Peyer's patch (tissue), 4 donors: ENCODE measurements at regions not wholly inside any gene's neighbourhood (a gene's known extent, or its start where the extent isn't known, plus 50 kb on each side); places are given as distances from the start of the nearest gene placed in this dataset.

Source experiments
- DNase-seq, 3 donors: peaks; one replicate each; pipeline ENCODE4 v3.0.0-alpha.2; 2017 to 2019
- H3K27ac ChIP-seq, 4 donors: fragments of 200-600 bp; sonication (generic); one replicate each; pipeline ENCODE4 v1.5.1; 2016 to 2019
- H3K27me3 ChIP-seq, 2 donors: fragments of 200-600 bp; sonication (generic); one replicate each; pipeline ENCODE4 v1.5.1; 2019
- H3K36me3 ChIP-seq, 3 donors: fragments of 200-600 bp; sonication (generic); one replicate each; pipeline ENCODE4 v1.5.1; 2016 to 2019
- H3K4me1 ChIP-seq, 4 donors: fragments of 200-600 bp; sonication (generic); one replicate each; pipeline ENCODE4 v1.5.1; 2016 to 2019
- H3K4me3 ChIP-seq, 4 donors: fragments of 200-600 bp; sonication (generic); 1 replicate in 3 of 4; 2 replicates in 1 of 4; pipeline ENCODE4 v1.5.1; 2016 to 2019; ENCODE audit warnings: mild to moderate bottlenecking in 1 of 4
- H3K9me3 ChIP-seq, 4 donors: fragments of 200-600 bp; sonication (generic); one replicate each; pipeline ENCODE4 v1.5.1; 2016 to 2019; ENCODE audit warnings: mild to moderate bottlenecking in 1 of 4
- POLR2A ChIP-seq, 2 donors: fragments of 450-650 bp; IDR thresholded peaks; one replicate each; pipeline ENCODE4 v1.5.1; 2017; ENCODE audit warnings: antibody characterized with exemption in 2 of 2, mild to moderate bottlenecking in 2 of 2, moderate library complexity in 2 of 2
- TF ChIP-seq, protein P1 (sequence below), 6 experiments: fragments of 450-650 bp in 4 of 6; fragments of 200-600 bp in 2 of 6; sonication (generic) in 1 of 6; IDR thresholded peaks; one replicate each; pipeline ENCODE4 v1.5.1; 2017 to 2019; ENCODE audit warnings: antibody characterized with exemption in 6 of 6, mild to moderate bottlenecking in 3 of 6, moderate library complexity in 1 of 6

DNA sequence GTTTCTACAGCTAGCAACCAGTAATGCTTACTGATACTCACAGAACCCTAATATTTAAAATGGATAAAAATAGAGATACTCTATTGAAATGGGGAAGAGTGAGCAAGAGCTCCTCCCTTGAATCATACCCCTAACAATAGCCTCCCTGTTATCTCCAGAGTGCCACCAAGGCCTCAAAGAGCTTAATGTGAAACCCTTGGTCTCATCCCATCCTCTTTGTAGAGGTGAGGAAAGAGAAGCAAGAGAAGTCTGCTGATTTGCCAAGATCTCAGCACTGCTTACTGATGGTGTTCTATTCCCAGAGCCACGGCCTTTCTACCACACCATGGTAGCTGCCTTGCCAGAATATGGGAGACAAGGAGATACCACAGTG is 463.4 kb upstream of the PROK2 start:
- DNase-seq, result no peak
- Histone ChIP-seq H3K9me3 (no peaks in the 10 kb centered on the region), H3K27me3 (no peaks in the 10 kb centered on the region), H3K4me1 (peaks cover 0 to 15% (median 0%) of the 10 kb centered on the region in 4 donors), H3K4me3 (no peak overlapping the region), H3K27ac (no peak overlapping the region), H3K36me3 (no peaks in the 10 kb centered on the region)
- no peak for TF ChIP-seq POLR2A (IDR thresholded peaks at IDR 0.05)
- TF ChIP-seq, protein P1, sequence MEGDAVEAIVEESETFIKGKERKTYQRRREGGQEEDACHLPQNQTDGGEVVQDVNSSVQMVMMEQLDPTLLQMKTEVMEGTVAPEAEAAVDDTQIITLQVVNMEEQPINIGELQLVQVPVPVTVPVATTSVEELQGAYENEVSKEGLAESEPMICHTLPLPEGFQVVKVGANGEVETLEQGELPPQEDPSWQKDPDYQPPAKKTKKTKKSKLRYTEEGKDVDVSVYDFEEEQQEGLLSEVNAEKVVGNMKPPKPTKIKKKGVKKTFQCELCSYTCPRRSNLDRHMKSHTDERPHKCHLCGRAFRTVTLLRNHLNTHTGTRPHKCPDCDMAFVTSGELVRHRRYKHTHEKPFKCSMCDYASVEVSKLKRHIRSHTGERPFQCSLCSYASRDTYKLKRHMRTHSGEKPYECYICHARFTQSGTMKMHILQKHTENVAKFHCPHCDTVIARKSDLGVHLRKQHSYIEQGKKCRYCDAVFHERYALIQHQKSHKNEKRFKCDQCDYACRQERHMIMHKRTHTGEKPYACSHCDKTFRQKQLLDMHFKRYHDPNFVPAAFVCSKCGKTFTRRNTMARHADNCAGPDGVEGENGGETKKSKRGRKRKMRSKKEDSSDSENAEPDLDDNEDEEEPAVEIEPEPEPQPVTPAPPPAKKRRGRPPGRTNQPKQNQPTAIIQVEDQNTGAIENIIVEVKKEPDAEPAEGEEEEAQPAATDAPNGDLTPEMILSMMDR (IDR thresholded peaks at IDR 0.05), result no peak

GRCh38 chr3:72247645-72248388 is 462.9 kb upstream of the PROK2 start:
- TF ChIP-seq, protein P1 (IDR thresholded peaks at IDR 0.05), result no peak
- no peak for TF ChIP-seq POLR2A (IDR thresholded peaks at IDR 0.05)
- no peak for DNase-seq
- H3K27me3 ChIP-seq, result no peaks in the 10 kb centered on the region
- peaks cover 0 to 15% (median 0%) of the 10 kb centered on the region in 4 donors for H3K4me1 ChIP-seq
- no peak overlapping the region for H3K27ac ChIP-seq
- H3K36me3 ChIP-seq, result no peaks in the 10 kb centered on the region
- no peak overlapping the region for H3K4me3 ChIP-seq
- H3K9me3 ChIP-seq, result no peaks in the 10 kb centered on the region

DNA sequence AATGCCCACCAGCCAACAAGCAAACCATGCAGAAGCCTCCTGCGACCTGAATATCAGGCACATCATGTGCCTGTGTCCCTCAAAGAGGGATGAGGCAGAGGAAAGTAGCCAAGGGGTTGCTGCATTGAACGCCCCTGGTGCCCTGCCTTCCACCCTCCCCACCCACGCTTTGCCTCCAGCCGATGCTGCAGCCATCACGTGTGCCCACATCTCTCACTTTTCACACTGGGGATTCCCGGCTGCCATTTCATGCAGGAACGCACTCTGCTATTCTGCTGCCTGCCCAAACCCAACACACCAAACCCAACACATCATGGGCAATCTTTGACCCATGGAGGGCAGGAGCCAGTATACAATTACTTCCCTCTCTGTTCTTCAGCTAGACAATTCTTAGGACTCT is 462.2 kb upstream of the PROK2 start:
- Histone ChIP-seq H3K27me3 (no peaks in the 10 kb centered on the region), H3K36me3 (no peaks in the 10 kb centered on the region), H3K4me1 (peaks cover 0 to 15% (median 0%) of the 10 kb centered on the region in 4 donors), H3K4me3 (no peak overlapping the region), H3K9me3 (no peaks in the 10 kb centered on the region), H3K27ac (no peak overlapping the region)
- no peak for DNase-seq
- TF ChIP-seq, protein P1 (IDR thresholded peaks at IDR 0.05), result no peak
- no peak for TF ChIP-seq POLR2A (IDR thresholded peaks at IDR 0.05)

DNA sequence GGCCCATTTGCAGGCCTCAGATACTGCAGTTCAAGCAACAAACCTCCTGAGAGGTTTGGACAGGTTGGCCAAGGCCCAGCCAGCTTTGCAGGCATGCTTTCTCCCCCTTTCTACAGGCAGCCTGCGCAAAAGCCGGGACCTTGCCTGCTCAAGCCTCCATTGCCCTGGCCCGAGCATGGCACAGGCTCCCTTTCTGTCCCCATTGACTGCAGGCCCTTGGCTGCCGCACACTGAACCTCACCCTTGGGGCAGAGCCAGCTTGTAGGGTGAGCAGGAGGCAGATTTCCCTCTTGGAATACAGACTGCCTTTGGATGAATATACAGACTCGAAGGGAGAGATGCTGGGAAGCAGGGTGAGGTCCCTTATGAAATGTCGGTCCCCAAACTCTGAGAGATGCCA is 461.7 kb upstream of the PROK2 start:
- no peak for DNase-seq
- no peak overlapping the region for H3K27ac ChIP-seq

DNA sequence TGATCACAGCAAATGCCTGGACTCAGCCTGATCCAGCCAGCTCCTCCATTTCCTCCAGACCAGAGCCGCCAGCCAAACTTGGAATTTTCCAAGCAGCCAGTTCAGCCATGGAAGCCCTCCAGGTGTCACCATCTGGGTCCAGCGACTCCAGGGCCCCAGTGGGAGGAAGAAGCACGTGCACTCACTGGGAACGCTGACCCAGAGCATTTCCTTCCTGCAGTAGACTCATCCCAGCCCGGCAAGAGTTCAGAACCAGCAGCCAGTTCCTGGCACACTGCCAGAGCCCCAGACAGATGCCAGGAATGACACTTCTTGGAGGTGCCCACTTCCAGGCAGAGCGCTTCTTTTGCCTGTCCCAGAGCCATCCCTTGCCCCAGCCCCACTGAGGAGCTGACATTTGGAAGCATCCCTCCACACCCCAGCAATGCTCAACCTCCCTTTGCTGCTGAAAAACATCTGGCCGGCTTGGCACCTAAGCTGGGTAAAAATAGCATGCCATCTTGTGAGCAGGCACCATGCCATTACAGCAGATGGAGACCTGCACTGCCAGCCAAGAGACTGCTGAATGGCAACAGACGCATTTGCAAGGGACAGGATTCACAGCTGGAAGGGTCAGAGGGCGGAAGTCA is 460.3 kb upstream of the PROK2 start:
- TF ChIP-seq, protein P1 (IDR thresholded peaks at IDR 0.05), result no peak
- no peak for TF ChIP-seq POLR2A (IDR thresholded peaks at IDR 0.05)
- DNase-seq, result no peak

More for the DNA sequence above, 461.7 kb upstream of the PROK2 start:
- Histone ChIP-seq H3K4me1 (peaks cover 0 to 15% (median 0%) of the 10 kb centered on the region in 4 donors), H3K27me3 (no peaks in the 10 kb centered on the region), H3K9me3 (no peaks in the 10 kb centered on the region), H3K4me3 (no peak overlapping the region), H3K36me3 (no peaks in the 10 kb centered on the region)
- TF ChIP-seq POLR2A (IDR thresholded peaks at IDR 0.05), result no peak
- TF ChIP-seq, protein P1 (IDR thresholded peaks at IDR 0.05), result no peak

More for the DNA sequence above, 460.3 kb upstream of the PROK2 start:
- H3K36me3 ChIP-seq, result no peaks in the 10 kb centered on the region
- peaks cover 0 to 15% (median 0%) of the 10 kb centered on the region in 4 donors for H3K4me1 ChIP-seq
- no peak overlapping the region for H3K27ac ChIP-seq
- H3K4me3 ChIP-seq, result no peak overlapping the region
- no peaks in the 10 kb centered on the region for H3K27me3 ChIP-seq
- H3K9me3 ChIP-seq, result no peaks in the 10 kb centered on the region
